GM18868 (cell line): ENCODE measurements at regions not wholly inside any gene's neighbourhood (a gene's known extent, or its start where the extent isn't known, plus 50 kb on each side); places are given as distances from the start of the nearest gene placed in this dataset.

Source experiments
- ATAC-seq: cut with Tn5 transposase; IDR thresholded peaks from one replicate; pipeline ENCODE4 v1.9.1; 2021; ENCODE audit warnings: mild to moderate bottlenecking, moderate library complexity; ENCODE audit not compliant: unreplicated experiment

- peak; percentile 87 for ATAC-seq
These were observed 126.7 kb downstream of the UNC5CL start for GRCh38 chr6:40912158-40912946.

- ATAC-seq = no peak
These were observed 128.6 kb downstream of the UNC5CL start for GRCh38 chr6:40910260-40910893.

DNA sequence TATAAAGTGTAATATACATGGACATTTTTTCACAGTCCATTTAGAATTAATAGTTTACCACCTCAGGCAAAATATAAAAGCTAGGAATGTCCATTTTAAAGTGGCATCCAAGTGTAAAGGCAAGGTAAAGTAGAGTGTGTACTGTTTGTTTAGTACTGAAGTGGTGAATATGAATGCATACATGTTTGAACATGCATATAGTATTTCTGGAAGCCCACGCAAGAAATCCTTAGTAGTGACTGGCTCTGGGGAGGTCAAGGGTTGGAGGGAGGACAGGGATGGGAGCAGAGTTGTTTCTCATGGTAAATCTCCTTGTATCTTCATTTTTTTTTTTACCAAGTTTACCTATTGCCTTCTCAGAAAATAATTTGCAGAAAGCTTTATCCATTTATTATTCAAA lies 129.2 kb downstream of the UNC5CL start:
- ATAC-seq = no peak

DNA sequence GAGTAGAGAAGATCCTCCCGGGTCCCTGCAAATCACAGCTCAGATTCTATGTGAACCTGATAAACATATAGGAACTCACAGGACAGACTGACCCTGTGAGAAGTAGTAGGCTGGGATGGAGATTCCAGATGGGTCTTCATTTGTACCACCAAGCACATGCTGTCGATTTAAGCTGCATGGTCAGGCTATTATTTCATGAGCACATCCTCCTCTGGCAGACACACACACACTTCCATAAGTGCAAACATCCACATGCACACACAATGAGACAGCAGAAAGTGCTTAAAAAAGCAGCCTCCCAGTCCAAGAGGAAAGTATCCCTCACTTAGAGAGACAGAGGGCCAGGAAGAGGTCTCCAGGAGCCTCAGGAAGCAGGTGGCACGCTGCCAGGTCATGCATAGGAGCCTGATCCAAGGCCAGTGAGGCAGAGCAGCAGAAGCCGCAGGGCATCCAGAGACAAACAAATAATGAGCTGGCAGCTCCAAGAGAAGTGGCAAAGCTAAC lies 131.8 kb downstream of the UNC5CL start:
- no peak for ATAC-seq

- ATAC-seq = no peak
These were observed 132.3 kb downstream of the UNC5CL start for GRCh38 chr6:40906759-40907158.

DNA sequence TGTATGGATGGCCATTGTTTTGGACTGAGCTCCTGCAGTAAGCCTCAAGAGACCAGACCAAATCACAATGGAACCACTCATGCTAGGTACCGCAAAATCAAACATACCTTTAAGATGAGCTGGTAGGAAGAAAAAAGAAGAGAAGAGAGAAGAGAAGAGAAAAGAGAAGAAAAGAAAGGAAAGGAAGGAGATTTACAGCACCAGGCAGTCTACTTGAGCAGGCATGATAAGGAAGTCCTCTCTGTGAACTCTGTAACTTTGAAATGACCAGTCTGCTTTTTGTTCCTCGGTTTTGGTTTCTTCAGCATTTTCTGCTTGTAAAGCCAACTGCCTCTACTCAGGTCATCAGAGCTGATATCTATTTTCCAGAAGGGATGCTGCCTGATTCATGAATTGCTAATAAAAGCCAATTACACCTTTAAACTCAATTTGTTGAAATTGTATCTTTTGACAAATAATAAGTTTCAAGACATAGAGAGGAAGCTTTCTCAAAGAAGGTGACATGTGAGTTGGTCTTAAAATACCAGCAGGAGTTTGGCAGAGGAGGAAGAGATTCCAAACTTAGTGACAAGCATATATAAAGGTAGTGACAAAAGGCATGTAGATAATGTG lies 134.3 kb downstream of the UNC5CL start:
- no peak for ATAC-seq

- ATAC-seq = no peak
These were observed 135.6 kb downstream of the UNC5CL start for GRCh38 chr6:40903456-40903855.

DNA sequence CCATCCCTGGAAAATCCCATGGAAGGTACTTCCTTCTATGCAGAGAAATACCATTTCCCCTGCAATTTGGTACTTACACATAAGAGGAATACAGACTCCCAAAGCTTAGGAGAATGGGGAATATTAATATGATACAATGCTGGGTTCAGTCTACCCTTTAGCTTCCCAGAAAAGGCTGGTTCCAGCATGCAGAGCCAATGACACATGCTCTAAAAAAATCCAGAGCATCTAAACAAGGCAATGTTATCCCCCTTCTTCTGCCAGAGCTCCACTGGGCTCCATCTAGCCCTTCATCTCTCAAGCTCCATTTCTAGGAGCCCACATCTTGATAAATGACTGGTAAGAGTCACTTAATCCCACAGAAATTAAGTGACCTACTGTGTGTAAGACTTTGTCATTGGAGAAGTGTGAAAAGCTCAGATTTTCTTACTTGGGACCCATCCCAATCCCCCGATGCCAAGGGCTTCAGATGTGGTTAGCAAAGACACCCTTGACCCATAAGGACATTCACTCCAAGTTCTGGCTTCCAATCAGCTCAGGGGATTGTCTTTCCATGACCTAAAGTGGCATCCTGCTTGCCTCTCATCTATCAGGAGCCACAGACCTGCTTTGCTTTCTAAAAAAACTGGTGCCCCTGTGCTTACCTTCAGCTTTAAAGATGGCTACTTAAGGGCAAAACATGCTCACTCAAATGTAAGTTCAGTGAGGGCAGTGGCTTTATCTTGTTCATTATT lies 137.5 kb downstream of the UNC5CL start:
- ATAC-seq = no peak

GRCh38 chr6:40900791-40901190 lies 138.2 kb downstream of the UNC5CL start:
- no peak for ATAC-seq

GRCh38 chr6:40899684-40900155 lies 139.3 kb downstream of the UNC5CL start:
- ATAC-seq = no peak

DNA sequence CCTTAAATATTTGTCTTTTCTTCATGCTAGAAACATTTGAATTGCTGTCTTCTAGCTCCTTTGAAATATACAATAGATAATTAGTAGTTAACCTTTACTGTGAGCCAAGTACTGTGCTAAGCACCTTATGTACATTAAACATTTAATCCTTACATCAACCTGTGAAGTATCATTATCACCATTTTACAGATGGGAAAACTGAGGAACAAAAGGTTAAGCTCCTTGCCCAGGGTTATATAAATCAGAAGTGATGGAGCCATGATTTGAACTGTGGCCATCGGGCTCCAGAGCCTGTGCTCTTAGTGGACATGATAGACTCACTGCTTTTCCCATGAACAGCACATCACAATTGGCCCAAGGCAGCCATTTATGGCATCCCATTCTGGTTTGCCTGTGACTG lies 140.9 kb downstream of the UNC5CL start:
- ATAC-seq = no peak

- ATAC-seq = no peak
These were observed 141.5 kb downstream of the UNC5CL start for GRCh38 chr6:40897390-40898003.

- no peak for ATAC-seq
These were observed 142.3 kb downstream of the UNC5CL start for GRCh38 chr6:40896696-40897095.

DNA sequence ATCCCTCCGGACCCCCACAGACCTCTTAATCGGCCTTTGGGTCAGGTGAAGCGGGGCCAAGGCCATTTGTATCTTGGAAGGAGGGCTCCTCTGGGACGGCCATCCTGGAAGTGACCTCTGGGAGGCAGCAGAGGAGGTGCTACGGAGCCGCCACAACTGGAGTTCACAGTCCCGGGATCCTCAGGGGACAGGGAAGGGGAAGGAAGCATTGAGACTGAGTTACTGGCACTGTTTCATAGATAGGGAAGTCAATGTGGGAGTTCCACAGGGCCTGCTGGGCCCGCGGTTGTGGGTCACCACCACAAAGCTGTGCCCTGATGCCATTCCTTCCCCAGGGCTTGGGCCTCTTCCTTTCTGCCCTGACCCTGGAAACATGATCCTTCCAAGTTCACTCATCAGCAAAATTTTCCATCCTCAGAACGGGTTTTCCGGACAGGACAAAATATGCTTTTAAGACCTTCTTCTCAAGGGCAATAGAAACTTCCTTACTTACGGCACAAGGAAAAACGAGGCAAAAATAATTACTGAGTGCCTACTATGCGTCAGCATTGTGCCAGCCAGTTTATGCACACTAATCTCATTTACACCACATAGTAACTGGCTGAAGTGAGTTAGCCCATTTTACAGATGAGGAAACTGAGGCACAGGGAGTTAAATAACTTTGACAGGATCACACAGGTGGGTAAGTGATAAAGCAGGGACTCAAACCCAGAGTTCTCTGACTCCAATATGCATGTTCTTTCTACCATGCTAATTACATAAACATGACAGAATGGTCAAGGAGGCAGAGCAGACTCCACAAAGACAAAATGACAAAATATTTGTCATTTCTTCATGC lies 143.8 kb downstream of the UNC5CL start:
- no peak for ATAC-seq

DNA sequence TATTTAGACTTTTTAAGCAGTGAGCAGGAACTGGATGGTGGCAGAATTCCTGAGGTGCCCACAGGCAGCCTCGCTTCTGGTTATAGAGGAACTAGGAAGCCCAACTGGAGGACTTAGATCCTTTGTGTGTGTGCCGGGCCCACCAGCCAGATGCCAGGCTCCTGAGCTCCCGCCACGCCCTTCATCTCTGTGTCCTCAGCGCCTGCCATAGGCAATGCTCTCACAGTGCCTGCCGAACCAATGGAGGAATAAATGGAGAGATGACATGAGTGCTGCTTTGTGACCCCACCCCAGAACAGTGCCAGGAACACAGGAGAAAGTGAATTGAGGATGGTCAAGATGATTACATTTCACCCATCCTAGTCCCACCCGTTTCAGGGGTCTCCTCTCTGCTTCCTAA lies 146.0 kb downstream of the UNC5CL start:
- no peak for ATAC-seq

GRCh38 chr6:40892223-40892622 lies 146.8 kb downstream of the UNC5CL start:
- no peak for ATAC-seq

DNA sequence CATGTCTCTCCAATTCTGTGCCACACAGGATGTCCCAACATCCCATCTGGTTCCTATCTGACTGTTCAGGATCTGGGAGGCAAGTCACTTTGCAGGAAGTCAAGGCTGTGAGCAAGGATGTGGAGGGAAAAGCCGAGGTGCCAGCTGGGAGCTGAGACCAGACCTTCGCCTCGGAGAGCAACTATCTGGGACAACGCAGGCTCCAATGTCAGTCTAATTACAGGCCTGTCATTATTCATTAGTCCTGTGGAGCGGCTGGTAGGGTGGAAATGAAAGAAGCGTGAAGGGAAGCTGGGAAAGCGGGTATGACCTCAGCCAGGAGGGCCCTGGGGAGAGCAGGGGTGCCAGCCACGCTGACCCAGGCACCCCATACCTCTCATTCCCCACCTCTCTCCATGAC lies 147.3 kb downstream of the UNC5CL start:
- ATAC-seq = no peak

- ATAC-seq = no peak
These were observed 147.9 kb downstream of the UNC5CL start for GRCh38 chr6:40891131-40891530.

GRCh38 chr6:40889137-40889832 lies 149.7 kb downstream of the UNC5CL start:
- ATAC-seq = no peak
